KMS-11 (cell line): ENCODE measurements at regions not wholly inside any gene's neighbourhood (a gene's known extent, or its start where the extent isn't known, plus 50 kb on each side); places are given as distances from the start of the nearest gene placed in this dataset.

ENCODE experiments used
- H2AFZ ChIP-seq: fragments of 200-600 bp; sonication (generic); 2 replicates; pipeline ENCODE4 v1.6.1; 2016; ENCODE audit warnings: antibody characterized with exemption, mixed run types, low read depth
- H3K27ac ChIP-seq: fragments of 200-600 bp; sonication (generic); 2 replicates; pipeline ENCODE4 v1.6.1; 2016; ENCODE audit warnings: mild to moderate bottlenecking, mixed run types
- H3K27me3 ChIP-seq: fragments of 200-600 bp; sonication (generic); 2 replicates; pipeline ENCODE4 v1.6.1; 2017; ENCODE audit warnings: mild to moderate bottlenecking, low read depth, mixed run types, moderate library complexity; ENCODE audit not compliant: insufficient read depth
- H3K36me3 ChIP-seq: fragments of 200-600 bp; sonication (generic); 2 replicates; pipeline ENCODE4 v1.6.1; 2017; ENCODE audit warnings: mild to moderate bottlenecking, mixed run types; ENCODE audit not compliant: insufficient read depth
- H3K4me1 ChIP-seq: fragments of 200-600 bp; sonication (generic); 2 replicates; pipeline ENCODE4 v1.6.1; 2016; ENCODE audit warnings: mild to moderate bottlenecking, low read depth, mixed run types; ENCODE audit not compliant: poor library complexity, severe bottlenecking
- H3K4me2 ChIP-seq: fragments of 200-600 bp; sonication (generic); 2 replicates; pipeline ENCODE4 v1.7.0; 2016; ENCODE audit warnings: mild to moderate bottlenecking, mixed run types
- H3K4me3 ChIP-seq: fragments of 200-600 bp; sonication (generic); IDR thresholded peaks from 2 replicates; pipeline ENCODE4 v1.6.1; 2017; ENCODE audit warnings: low read depth, low read length, mixed read lengths; ENCODE audit not compliant: insufficient read depth
- H3K79me2 ChIP-seq: fragments of 200-600 bp; sonication (generic); 2 replicates; pipeline ENCODE4 v1.6.1; 2016; ENCODE audit warnings: low read depth, mixed run types; ENCODE audit not compliant: insufficient read depth
- H3K9ac ChIP-seq: fragments of 200-600 bp; sonication (generic); 2 replicates; pipeline ENCODE4 v1.6.1; 2016; ENCODE audit warnings: mild to moderate bottlenecking, mixed run types
- H4K20me1 ChIP-seq: fragments of 200-600 bp; sonication (generic); 2 replicates; pipeline ENCODE4 v1.6.1; 2016; ENCODE audit warnings: mild to moderate bottlenecking, mixed run types; ENCODE audit not compliant: insufficient read depth
- CTCF ChIP-seq: fragments of 200-600 bp; sonication (generic); conservative IDR thresholded peaks from 2 replicates; pipeline ENCODE4 v1.6.1; 2017; ENCODE audit warnings: low read depth, mild to moderate bottlenecking, antibody characterized with exemption, low read length, moderate library complexity, mixed read lengths

GRCh38 chr11:130721023-130721681 lies 195.1 kb downstream of the SNX19 start:
- TF ChIP-seq CTCF, result no peak
- Histone ChIP-seq H3K79me2 (no peaks in the 10 kb centered on the region), H3K36me3 (no peaks in the 10 kb centered on the region), H3K4me1 (no peaks in the 10 kb centered on the region), H3K4me3 (no peak overlapping the region), H3K9ac (no peak overlapping the region), H2AFZ (no peak overlapping the region), H4K20me1 (no peaks in the 10 kb centered on the region), H3K4me2 (no peak overlapping the region), H3K27me3 (no peaks in the 10 kb centered on the region), H3K27ac (no peak overlapping the region)

DNA sequence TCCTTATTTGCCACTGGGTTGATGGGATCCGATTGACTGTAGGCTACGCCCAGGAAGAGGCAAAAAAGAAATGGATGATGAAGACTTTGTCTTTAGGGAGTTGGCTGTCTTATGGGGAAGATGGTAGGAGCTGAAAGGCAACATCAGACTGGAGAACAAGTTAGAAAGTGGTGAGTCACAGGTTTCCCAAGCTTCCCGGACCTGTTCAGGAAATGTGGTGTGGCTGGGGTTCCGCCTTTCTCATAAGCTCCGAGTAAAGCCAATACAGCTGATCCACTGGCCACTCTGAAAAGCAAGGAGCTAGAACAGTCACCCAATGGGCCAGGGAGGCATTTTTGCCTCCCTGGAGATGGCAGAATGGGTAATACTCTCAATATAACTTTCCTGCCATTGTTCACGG lies 194.5 kb downstream of the SNX19 start:
- Histone ChIP-seq H3K27ac (no peak overlapping the region), H3K36me3 (no peaks in the 10 kb centered on the region), H3K4me2 (no peak overlapping the region), H4K20me1 (no peaks in the 10 kb centered on the region), H2AFZ (no peak overlapping the region), H3K4me1 (no peaks in the 10 kb centered on the region), H3K79me2 (no peaks in the 10 kb centered on the region), H3K4me3 (no peak overlapping the region), H3K27me3 (no peaks in the 10 kb centered on the region), H3K9ac (no peak overlapping the region)
- no peak for TF ChIP-seq CTCF

DNA sequence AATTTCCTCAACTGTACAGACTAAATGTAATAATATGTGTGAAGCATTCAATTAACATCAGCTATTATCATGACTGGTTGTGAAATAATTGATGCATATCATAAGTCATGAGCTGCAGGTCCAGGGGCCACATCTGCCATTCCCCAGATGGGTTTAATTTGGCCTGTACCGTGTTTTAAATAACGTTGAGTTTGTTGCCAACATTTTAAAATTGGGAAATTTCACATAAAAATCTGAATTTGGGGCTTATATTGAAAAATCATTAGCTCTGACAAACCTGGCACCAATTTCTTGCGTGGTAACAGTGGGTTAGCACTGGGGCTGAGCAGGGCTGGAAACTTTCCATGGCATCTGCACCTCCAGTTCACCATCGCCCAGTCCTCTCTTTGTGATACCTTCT lies 193.9 kb downstream of the SNX19 start:
- Histone ChIP-seq H2AFZ (no peak overlapping the region), H3K4me1 (no peaks in the 10 kb centered on the region), H3K9ac (no peak overlapping the region), H3K79me2 (no peaks in the 10 kb centered on the region), H3K27me3 (no peaks in the 10 kb centered on the region), H3K27ac (no peak overlapping the region), H3K36me3 (no peaks in the 10 kb centered on the region), H3K4me3 (no peak overlapping the region), H3K4me2 (no peak overlapping the region), H4K20me1 (no peaks in the 10 kb centered on the region)
- no peak for TF ChIP-seq CTCF

DNA sequence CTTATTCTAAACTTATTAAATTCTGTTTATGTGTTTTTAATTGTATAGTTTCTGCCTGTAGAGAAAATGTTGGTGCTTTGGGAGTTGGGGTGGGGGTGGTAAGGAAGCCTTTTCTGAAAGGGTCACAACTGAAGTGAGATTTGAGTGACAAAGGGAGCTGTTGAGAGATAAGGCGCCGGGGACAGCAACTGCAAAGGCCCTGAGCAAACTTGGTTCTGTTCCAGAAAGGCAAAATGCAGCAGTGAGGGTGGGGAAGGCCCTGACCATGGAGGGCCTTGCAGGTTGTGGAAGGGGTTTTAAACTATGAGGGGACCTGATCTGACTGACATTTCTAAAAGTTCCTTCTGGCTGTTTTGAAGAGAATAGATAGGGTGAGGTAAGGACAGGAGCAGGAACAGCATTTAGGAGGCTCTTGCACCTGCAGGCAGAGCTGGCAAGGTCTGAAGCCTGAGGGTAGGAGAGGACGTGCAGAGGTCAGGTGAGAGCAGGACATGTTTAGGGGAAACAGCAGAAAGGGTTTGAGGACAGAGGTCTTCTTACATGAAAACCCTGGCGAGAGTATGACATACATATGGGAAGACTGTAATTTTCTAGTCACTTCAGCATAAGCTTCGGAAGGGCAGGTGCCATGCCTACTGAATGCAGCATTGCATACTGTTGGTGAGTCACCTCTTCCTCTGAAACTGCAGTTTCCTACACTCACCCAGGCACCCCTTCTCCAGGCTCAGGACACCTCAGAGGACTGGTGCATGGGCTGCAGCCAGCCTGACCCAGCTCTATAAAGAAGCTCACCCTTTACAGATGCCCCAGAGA lies 190.7 kb downstream of the SNX19 start:
- no peak for TF ChIP-seq CTCF
- H4K20me1 ChIP-seq, result no peaks in the 10 kb centered on the region
- H3K27ac ChIP-seq, result no peak overlapping the region
- no peak overlapping the region for H2AFZ ChIP-seq
- no peak overlapping the region for H3K4me2 ChIP-seq
- no peaks in the 10 kb centered on the region for H3K79me2 ChIP-seq
- no peak overlapping the region for H3K9ac ChIP-seq
- no peak overlapping the region for H3K4me3 ChIP-seq
- no peaks in the 10 kb centered on the region for H3K36me3 ChIP-seq
- no peaks in the 10 kb centered on the region for H3K4me1 ChIP-seq
- no peaks in the 10 kb centered on the region for H3K27me3 ChIP-seq
